AML-193 (cell line): ENCODE measurements at regions not wholly inside any gene's neighbourhood (a gene's known extent, or its start where the extent isn't known, plus 50 kb on each side); places are given as distances from the start of the nearest gene placed in this dataset.

Experiments
- DNase-seq, 2 experiments: peaks; one replicate each; lab custom pipeline; 2025; lab: John Stamatoyannopoulos, UW

DNA sequence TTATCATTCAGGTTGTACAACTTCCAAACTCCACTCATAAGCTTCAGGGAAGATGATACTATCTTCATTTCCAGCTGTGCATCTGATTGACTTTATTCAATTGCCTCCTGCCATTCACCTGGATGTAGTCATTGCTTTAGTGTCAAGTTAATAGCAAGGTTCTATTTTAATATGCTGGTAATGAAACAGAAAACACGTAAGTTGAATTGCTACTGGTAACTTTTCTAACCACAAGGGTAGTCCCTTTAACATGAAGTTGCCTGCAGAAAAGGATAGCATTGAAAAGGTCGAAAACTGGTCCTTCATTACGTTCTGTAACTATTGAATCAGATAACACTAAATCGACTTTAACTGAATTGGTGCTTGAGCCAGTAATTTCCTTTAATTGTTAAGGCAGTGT lies 459.4 kb upstream of the CDH6 start:
- DNase-seq: no peak

DNA sequence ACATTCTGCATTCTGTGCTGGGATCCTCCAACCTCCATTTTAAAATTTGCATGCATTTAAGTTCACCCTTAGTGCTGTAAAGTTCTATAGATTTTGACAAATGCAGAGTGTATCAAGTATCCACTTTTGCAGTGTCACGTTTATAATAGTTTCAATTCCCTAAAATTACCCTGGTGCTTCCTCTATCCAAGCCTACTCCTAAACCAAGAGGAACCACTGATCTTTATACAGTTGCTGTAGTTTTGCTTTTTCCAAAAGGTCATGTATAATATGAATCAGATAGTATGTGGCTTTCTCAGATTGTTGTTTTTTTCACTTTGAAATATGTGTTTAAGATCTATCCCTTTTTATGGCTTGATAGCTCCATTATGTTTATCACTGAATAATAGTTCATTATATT lies 468.4 kb upstream of the CDH6 start:
- DNase-seq: no peak

DNA sequence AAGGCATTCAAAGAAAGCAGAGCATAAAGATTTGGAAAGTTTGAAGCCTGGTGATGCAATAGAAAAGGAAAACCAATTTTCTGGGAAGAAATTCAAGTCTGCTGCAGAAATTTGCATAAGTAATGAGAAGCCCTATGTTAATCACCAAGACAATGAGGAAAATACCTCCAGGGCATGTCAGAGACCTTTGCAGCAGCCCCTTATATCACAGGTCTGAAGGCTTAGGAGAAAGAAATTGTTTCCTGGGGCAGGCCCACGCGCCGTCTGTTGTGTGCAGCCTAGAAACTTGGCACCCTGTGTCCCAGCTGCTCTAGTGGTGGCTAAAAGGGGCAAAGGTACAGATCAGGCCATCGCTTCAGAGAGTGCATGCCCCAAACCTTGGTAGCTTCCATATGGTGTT lies 495.3 kb upstream of the CDH6 start:
- DNase-seq: no peak

DNA sequence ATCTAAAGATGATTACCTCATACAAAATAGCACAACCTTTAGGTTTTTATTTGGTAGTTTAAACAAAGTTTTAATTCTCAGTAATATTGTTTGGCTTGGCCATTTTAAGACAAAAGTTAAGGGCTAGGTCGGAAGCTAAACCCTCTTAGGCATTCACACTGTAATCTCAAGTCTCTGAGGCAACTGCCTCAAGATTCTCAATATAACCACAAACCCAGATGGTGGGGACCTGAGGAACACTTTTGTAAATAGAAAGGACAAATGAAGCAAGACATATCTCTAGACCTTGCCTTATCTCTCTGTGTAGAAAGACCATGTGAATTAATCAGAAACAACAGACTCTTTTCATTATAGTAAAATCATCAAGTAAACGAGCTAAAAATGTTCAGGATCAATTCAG lies 500.2 kb upstream of the CDH6 start:
- DNase-seq: no peak

DNA sequence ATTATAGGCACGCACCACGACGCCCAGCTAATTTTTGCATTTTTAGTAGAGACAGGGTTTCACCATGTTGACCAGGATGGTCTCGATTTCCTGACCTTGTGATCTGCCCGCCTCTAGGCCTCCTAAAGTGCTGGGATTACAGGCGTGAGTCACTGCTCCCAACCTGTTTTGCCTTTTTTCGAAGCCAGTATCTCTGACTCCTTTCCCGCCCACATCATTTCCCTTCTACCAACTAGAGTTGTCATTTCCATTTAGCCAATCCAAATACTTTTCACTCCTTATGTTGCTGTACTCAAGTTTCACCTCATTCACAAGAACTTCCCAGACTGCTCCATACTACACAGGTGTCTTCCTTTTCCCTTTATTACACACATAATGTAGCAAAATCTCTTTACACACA lies 502.6 kb upstream of the CDH6 start:
- DNase-seq: no peak

DNA sequence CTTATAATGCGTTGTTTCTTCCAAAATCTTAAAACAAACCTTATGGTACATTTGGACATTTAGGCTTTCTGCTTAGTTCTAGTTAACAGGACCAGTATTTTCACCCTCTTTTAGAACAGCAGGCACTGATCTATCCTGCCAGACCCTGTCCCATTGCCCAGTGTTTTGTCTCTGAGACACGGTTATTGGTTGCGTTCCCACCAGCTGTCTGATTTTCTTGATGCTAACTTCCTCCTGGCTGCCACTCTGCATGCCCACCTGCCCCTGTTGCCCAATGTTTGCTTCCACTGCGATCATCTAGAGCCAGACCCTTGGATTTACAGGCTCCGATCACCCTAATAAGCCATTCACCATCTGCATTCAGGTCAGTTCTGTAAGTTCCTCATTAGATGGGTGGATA lies 506.0 kb upstream of the CDH6 start:
- no peak for DNase-seq

DNA sequence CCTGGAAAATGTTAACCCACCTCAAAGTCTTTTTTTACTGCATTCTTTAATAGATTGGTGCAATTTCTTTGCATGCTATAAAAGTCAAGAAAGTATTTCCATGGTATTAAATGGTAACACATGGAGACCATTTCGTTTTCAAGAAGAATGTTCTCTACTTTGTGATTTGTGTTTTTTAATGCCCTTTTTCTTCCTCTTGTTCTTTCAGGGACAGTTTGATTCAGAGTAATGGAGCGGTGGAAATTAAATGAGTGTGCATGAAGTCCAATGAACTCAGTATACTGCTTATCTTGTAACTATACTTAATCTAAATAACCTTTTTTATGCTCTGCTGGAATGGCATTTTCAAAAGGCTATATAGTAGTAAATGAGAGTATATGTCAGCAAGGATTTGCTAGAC lies 507.0 kb upstream of the CDH6 start:
- DNase-seq: no peak

DNA sequence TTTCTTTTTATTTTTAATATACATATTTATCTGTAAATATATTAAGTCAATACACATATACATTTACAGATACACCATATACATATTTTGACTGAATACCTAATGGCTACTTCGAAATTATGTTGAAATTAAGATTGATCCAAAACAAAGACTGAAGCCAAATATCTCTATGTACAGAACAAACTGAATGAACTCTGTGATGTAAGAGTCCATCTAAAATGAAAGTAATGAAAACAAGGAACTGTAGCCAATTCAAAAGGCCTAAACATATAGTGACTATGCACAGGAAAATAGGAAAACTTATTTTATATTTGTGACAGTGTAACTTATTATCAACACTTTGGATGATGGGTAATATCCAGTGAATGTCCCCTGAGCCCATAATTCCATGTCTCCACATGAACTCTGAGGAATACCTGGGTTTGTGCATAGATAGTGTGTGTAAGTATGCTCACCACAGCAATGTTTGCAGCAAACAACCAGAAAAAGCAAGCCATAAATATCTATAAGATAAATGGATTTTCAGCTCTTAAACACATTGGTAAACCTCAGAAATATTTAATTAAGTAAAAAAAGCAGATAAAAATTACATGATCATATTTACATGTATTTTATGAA lies 517.2 kb upstream of the CDH6 start:
- no peak for DNase-seq

DNA sequence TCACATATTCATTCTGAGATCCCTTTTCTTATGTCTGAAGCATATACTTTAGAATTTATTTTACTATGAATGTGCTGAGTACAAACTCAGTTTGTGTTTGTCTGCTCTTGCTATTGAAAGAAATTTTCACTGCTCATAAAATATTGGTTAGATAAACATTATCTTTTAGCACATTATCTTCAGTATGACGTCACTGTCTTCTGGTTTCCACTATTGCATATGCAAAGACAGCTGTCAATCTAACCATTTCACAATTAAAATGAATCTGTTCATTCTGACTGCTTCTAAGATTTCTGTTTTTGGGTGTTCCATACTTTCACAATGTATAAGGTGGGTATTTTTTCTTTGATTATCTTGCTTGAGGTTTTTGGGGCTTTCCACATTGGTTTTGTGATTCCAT lies 526.2 kb upstream of the CDH6 start:
- no peak for DNase-seq

DNA sequence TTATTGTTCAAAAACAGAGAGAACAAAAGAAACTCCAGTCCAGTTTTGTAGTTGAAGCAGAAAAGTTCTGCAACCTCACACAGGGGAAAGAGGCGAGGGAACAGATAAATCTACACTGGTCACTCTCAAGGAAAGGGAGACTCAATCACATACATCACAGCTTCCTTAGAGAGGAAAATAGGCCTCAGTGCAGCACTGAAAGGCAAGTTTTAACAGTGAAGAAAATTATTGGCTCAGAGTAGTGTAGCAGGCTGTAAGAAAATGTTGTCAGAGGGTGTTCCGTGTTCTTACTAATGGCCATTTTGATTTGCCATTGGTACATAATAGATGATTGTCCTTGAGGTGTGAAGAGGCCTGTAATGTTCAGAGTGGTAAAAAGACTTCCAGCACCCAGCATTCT lies 530.0 kb upstream of the CDH6 start:
- DNase-seq: no peak

DNA sequence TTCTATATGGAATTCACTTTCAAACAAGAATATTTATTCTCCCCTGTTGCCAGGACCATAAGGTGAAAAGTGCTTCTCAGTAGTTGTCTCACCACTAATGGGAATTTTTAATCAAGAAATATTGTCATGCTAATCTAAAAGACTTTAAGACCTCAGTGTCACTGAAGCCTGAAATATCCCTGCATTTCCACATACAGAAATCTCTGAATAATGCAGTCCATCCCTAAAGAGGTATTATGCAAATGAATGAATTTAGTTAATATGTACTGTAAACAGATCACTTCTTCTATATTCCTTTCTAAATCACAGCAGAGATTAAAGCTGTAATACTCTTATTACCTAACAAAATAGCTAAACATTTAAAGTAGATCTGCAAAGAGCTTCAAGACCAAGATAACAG lies 531.1 kb upstream of the CDH6 start:
- no peak for DNase-seq

DNA sequence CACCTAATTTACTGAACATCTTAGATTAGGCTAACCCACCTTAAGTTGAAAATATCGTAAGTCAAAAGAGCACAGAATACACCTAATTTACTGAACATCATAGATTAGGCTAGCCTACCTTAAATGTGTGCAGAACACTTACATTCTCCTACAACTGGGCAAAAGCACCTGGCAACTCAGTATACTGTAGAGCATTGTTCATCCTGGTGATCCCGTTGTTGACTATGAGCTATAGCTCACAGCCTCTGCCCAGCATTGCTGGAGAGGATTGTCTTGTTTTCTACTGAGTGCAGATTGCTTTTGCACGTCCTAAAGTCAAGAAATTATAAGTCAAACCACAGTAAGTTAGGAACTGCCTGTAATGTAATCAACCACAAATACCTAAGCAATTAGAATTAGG lies 531.8 kb upstream of the CDH6 start:
- DNase-seq: no peak

DNA sequence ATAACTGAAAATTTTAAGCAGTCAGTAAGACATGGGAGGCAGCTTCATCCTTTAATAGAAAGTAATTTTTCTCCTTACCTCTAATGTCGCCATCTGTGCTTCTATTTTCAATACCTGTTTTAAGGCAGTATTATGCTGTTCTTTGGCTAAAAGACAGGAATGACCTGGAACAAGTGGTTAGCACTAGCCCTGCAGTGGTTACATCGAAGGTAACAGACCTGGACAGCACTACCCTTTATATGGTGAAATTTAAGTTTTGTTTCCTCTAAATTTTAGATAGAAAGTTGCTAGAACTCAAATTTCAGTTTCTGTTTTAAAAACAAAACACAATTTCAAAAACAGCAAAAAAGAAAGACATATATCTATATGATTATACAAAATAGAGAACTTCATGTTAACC lies 534.1 kb upstream of the CDH6 start:
- no peak for DNase-seq

DNA sequence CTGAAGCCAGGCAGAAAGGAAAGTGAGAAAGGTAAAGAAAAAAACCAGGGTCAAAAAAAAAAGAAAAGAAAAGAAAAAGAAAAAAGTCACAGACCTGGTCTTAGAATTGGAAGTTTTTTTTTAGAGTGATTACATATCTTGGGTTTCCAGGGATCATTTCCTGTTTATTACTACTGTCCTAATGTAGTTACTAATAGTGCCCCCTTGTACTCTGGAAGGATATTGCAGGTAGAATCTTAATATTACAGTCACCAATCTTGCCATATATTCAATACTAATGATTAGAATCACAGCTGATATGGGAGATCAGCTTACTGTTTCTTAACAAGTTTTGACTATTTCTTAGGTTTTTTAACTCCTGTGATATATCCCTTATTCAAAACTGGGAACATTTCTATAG lies 543.2 kb upstream of the CDH6 start:
- no peak for DNase-seq

DNA sequence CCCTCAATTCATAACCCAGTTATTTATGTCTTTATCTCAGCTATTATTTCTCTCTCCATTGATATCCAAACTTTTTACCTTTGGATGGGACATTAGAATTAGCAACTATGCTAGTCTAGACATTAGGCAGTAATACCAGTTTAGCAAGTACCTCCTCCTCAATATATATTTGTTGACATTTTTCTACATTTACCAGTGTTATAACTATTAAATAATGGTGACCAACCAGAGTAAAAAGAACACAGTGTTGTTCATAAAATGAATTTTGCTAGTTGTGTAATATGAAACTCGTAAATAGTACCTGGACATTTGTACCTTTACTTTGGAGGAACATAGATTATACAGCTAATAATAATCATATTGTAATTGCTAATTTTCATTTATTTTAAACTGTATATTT lies 554.6 kb upstream of the CDH6 start:
- DNase-seq: no peak

DNA sequence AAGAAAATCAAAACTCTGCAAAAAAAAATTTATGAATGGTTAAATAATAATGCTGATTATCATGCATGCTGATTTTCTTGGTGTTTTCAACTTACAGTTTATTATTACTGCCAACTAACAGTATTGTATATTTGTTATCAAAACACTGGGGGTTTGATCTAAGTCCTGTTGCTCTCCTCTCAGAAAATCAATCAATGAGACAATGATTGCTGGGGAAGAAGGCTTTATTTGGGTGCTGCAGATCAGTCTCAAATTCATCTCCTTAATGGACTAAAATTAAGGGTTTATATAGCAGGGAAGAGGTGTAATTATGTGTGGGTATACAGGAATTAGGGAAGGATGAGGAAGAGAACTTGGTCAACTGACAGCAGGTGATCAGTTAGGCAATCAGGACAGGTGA lies 565.5 kb upstream of the CDH6 start:
- DNase-seq: no peak

DNA sequence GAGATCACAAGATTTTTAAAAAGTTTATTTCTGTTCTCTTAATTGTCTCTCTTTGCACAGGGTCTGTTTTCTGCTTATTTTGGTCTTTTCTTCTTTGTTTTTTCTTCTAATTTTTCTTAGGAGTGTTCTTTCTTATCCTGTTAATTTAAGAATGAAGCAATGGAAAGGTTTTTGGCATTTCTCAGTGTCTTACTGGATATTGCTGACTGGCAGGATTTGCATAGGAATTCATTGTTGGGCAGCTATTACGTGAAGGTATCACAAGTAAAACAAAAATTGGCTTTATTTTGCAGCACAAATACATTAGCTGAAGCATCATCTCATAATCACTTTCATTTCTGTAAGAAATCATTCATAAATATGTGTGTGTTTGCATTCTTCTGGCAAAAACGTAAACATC lies 566.9 kb upstream of the CDH6 start:
- no peak for DNase-seq

DNA sequence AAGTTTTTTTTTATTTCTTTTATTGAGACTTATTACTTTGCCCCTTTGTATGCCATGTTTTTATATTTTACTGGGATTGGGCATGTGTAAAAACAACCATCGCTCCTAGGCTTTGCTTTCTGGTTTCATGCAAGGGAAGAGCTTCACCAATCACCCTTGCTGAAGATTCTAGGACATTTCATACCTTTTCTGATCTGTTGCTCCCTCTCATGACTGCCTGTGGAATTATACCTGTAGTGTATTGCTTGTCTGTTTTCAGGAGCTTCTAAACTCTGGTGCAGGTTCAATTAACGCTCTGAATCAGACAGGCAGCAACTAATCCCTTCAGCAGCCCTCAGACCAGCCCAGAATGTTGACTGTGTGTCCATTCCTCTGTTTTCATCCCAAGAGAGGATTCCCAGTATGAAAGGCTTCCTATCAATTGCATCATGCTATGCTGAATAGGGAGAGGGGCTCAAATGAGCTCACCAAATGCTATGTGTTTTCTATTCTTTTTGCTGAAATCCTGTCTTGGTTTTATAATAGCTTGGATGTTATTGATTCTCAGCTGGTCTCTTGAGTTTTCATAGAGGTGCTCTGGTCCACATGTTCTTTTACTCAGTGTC lies 572.9 kb upstream of the CDH6 start:
- no peak for DNase-seq

DNA sequence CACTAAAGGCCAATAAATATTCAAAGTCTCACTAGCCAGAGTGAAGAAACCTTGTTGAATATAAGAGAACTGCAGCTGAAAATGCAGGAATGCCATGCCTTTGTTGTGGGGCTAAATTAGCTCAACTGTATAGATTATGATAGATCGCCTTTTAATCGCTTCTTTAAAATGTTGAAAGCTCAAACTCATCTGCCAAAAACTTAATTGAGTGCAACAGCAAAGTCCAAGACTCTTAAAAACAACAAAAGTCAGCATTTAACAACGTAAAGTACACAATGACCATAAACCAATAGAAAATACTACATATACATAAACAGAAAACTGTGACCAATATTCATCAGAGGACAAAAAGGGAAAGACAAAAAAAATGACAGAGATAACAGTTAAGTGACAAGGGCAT lies 585.0 kb upstream of the CDH6 start:
- no peak for DNase-seq

DNA sequence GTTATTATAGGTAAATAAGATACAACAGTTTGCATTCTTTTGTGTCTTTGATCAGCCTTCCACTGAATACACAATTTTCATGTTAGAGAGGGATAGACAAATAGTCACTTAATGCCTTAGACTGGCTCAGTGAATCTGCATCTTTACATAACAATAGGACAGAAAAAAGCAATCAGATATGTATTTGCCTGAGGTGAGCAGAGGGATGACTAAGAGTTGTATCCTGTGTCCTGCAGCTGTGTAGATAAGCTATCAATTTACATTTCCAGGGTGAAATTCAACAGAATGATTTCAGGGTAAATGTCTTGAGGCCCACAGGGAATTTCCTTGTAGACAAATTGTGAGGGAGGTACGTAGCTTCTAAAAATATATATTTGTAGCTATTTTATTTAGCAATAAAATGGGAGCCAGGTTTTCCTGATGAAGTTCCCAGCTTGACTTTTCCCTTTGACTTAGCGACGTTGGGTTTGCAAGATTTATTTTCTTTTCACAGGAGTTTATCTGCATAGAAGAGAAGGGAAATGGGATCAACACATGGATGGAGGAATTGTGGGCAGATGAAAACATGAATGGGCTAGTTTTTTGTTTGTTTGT lies 586.1 kb upstream of the CDH6 start:
- no peak for DNase-seq

DNA sequence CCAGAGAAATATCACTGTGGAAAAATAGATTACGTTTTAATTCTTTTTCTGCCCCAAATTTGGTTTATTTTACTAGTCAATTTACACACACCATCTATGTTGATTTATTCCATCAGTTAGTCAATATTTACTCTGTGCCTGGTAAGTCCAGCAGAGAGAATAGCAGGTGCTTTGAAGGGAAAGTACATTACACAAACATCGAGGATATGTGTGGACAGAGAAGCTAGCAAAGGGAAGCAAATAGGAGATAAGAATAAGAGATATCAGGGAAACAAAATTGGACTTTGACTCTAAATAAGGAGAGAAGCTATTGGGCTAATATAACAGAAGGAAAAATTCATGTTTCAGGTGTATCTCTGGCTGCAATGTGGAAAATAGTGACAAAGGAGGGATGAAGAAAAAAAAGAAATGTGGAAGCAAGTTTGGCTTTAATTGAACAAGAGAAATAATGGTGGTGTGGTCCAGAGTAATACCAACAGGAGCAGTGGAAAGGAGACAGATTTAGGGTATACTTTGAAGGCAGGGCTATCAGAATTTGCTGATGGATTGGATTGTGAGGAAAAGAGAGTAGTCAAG lies 587.7 kb upstream of the CDH6 start:
- no peak for DNase-seq

DNA sequence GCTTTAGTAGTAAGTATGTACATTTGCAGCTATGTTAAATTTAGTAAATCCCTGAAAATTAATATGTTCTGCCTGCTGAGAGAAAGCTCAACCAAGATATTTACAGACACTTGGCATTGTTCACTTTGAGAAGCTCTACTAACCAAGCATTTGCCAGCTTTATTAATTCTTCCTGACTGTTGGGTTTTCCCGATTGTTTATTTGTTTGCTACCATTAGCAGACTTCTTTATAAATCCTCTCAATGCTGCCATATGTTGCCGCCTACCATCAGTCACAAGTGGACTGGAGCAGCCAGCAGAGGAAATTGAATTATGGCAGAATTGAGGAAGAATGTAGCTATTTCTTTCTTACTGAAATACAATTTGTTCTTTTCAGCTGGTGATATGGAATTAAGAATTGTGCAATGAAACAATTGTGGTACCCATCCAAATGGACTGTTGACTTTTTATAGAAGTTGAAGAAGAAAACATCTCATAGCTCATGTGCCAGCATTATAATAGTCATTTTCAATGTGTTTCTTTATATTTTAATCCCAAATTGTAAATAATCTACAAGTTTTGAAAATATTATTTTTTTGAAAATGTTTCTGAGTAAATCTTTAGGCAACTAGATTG lies 588.7 kb upstream of the CDH6 start:
- no peak for DNase-seq

DNA sequence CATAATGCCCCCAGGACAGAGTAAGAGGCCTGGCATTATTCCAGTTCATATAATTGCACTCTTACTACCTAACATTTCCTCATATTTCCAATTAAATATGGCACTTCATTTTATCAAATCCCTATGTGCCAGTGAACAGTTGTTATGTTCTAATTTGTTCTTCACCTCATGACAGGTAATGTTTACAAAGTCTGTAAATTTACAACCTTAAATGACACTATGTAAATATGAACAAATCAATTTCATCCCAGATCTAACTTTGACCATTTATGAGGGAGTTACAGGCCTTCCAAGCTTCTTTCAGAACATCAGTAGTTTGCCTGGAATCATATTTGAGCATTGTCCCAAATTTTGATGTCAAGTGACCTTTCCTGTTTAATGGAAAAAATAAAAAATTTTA lies 592.6 kb upstream of the CDH6 start:
- no peak for DNase-seq
